ENCODE measurements at regions not wholly inside any gene's neighbourhood (a gene's known extent, or its start where the extent isn't known, plus 50 kb on each side); places are given as distances from the start of the nearest gene placed in this dataset.

GRCh38 chr7:47724335-47724982 lies 142.5 kb upstream of the TNS3 start:
- H3K27me3 ChIP-seq (ENCODE audit: control insufficient read depth, insufficient read depth, low read length, poor library complexity, severe bottlenecking) = no peaks in the 10 kb centered on the region
- peaks cover 21% of the 10 kb centered on the region for H3K4me1 ChIP-seq (ENCODE audit: control insufficient read depth, insufficient read depth, low read length)
- no peak overlapping the region for H3K27ac ChIP-seq (ENCODE audit: insufficient read depth, low read depth, low read length, poor library complexity, severe bottlenecking)
- no peaks in the 10 kb centered on the region for H3K9me3 ChIP-seq (ENCODE audit: control insufficient read depth, low read length)
- no peak overlapping the region for H3K4me3 ChIP-seq (ENCODE audit: insufficient read depth, low read depth, low read length)
- 57 to 58% methylated on average over 12 of the region's 12 CpGs for WGBS, 2 experiments
- H3K36me3 ChIP-seq (ENCODE audit: control insufficient read depth, insufficient read depth, low read length) = no peaks in the 10 kb centered on the region

DNA sequence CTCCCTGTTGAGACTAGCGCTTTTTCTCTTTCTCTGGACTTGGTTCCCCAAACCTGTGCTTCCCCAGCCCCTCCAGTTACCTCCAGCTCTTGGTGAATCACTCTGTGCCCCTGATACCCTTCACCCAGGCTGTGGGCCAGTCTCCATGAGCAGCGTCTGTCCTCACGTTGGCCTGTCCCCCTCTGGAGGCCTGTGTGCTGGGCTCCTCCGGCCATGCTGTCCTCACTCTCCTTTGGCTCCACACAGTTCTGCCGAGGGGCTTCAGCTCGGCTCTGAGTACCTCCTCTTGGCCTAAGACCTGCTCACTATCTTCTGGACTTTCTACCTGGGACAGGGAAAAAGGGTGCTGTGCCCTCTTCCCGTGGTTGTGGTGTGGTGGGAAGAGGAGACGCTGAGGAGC lies 140.2 kb upstream of the TNS3 start:
- Histone ChIP-seq H3K27me3 (ENCODE audit: control insufficient read depth, insufficient read depth, low read length, poor library complexity, severe bottlenecking) (no peaks in the 10 kb centered on the region), H3K4me1 (ENCODE audit: control insufficient read depth, insufficient read depth, low read length) (peaks cover 21% of the 10 kb centered on the region), H3K4me3 (ENCODE audit: insufficient read depth, low read depth, low read length) (no peak overlapping the region), H3K27ac (ENCODE audit: insufficient read depth, low read depth, low read length, poor library complexity, severe bottlenecking) (no peak overlapping the region), H3K36me3 (ENCODE audit: control insufficient read depth, insufficient read depth, low read length) (no peaks in the 10 kb centered on the region), H3K9me3 (ENCODE audit: control insufficient read depth, low read length) (no peaks in the 10 kb centered on the region)
- WGBS, 2 experiments = 92 to 94% methylated on average over 8 of the region's 8 CpGs

DNA sequence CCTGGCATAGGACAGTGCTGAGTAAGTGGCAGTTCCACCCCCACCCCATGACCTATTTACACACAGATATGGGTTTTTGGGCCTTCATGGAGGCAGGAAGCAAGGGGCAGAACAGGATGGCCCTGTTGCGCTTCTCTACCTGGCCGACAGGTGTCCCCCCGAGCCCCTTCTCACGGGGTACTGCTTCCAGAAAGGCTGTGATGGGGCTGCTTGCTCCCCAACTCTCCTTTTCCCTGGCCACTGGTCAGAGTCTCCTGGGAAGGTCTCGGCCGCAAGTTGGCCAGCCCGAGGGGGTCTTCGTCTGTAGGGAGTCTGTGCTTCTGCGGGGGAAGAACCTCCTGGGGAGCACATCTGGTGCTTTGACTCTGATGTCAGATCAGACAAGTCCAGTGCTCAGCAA lies 139.8 kb upstream of the TNS3 start:
- H3K9me3 ChIP-seq (ENCODE audit: control insufficient read depth, low read length) = no peaks in the 10 kb centered on the region
- no peak overlapping the region for H3K27ac ChIP-seq (ENCODE audit: insufficient read depth, low read depth, low read length, poor library complexity, severe bottlenecking)
- peaks cover 21% of the 10 kb centered on the region for H3K4me1 ChIP-seq (ENCODE audit: control insufficient read depth, insufficient read depth, low read length)
- WGBS, 2 experiments = 90 to 91% methylated on average over 9 of the region's 9 CpGs
- no peak overlapping the region for H3K4me3 ChIP-seq (ENCODE audit: insufficient read depth, low read depth, low read length)
- no peaks in the 10 kb centered on the region for H3K27me3 ChIP-seq (ENCODE audit: control insufficient read depth, insufficient read depth, low read length, poor library complexity, severe bottlenecking)
- H3K36me3 ChIP-seq (ENCODE audit: control insufficient read depth, insufficient read depth, low read length) = no peaks in the 10 kb centered on the region

DNA sequence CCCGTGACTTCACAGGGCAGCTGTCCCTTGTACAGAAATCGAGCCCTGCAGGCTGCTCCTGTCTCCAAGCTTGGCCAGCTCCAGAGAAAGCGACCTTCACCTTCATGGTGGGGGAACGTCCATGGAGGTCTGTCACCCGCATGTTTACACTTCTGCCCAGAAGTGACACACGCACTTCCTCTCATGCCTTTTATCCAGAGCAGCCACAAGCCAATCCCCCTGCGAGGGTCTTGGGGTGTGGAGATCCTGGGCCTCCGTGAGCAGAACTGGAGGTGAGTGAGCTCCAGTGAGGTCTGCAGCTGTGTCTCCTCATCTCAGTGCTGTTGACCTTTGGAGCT lies 139.0 kb upstream of the TNS3 start:
- Histone ChIP-seq H3K4me1 (ENCODE audit: control insufficient read depth, insufficient read depth, low read length) (peaks cover 20% of the 10 kb centered on the region), H3K4me3 (ENCODE audit: insufficient read depth, low read depth, low read length) (no peak overlapping the region), H3K27ac (ENCODE audit: insufficient read depth, low read depth, low read length, poor library complexity, severe bottlenecking) (no peak overlapping the region), H3K9me3 (ENCODE audit: control insufficient read depth, low read length) (no peaks in the 10 kb centered on the region), H3K36me3 (ENCODE audit: control insufficient read depth, insufficient read depth, low read length) (no peaks in the 10 kb centered on the region), H3K27me3 (ENCODE audit: control insufficient read depth, insufficient read depth, low read length, poor library complexity, severe bottlenecking) (no peaks in the 10 kb centered on the region)
- WGBS, 2 experiments = 92 to 98% methylated on average over 8 of the region's 8 CpGs

DNA sequence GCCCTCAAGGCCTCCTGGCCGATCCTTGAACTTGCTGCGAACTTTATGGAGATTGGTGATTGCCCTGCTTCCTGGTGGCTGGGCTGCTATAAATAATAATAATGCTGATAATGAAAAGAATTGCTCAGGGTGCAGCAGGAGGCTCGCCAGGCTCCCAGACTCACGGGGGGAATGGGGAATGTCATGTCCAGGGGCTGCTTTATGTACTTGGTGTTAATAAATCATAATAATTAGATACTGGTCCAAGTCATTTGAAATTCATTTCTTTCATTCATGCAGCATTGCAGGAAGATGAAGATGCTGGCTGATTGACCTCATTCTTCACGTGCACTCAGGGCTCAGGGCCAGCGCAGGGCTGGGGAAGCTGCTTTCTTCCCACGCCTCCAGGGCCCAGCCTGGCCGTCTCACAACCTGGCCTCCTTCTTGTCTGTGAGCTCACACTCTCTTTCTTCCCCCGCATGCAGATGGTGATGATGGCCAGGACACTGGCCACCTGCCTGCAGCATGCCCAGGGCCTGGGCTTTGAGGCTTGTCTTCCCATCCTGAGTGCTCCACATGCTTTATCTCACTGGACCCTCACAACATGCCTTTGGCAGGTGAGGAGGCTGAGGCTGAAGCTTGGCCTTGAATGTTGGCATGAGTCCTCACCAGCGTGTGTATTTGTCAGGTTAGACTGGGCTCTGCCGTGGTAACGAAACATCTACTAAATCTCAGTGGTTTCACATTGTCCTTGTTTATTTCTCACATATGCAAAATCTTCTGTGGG lies 138.4 kb upstream of the TNS3 start:
- Histone ChIP-seq H3K9me3 (ENCODE audit: control insufficient read depth, low read length) (no peaks in the 10 kb centered on the region), H3K4me3 (ENCODE audit: insufficient read depth, low read depth, low read length) (no peak overlapping the region), H3K27ac (ENCODE audit: insufficient read depth, low read depth, low read length, poor library complexity, severe bottlenecking) (no peak overlapping the region), H3K36me3 (ENCODE audit: control insufficient read depth, insufficient read depth, low read length) (no peaks in the 10 kb centered on the region), H3K4me1 (ENCODE audit: control insufficient read depth, insufficient read depth, low read length) (peaks cover 14% of the 10 kb centered on the region), H3K27me3 (ENCODE audit: control insufficient read depth, insufficient read depth, low read length, poor library complexity, severe bottlenecking) (no peaks in the 10 kb centered on the region)
- 76 to 79% methylated on average over 12 of the region's 12 CpGs for WGBS, 2 experiments

GRCh38 chr7:47719675-47720074 lies 137.8 kb upstream of the TNS3 start:
- no peaks in the 10 kb centered on the region for H3K27me3 ChIP-seq (ENCODE audit: control insufficient read depth, insufficient read depth, low read length, poor library complexity, severe bottlenecking)
- no peak overlapping the region for H3K4me3 ChIP-seq (ENCODE audit: insufficient read depth, low read depth, low read length)
- no peaks in the 10 kb centered on the region for H3K9me3 ChIP-seq (ENCODE audit: control insufficient read depth, low read length)
- 93 to 96% methylated on average over 7 of the region's 7 CpGs for WGBS, 2 experiments
- H3K4me1 ChIP-seq (ENCODE audit: control insufficient read depth, insufficient read depth, low read length) = peaks cover 8% of the 10 kb centered on the region
- H3K36me3 ChIP-seq (ENCODE audit: control insufficient read depth, insufficient read depth, low read length) = no peaks in the 10 kb centered on the region
- H3K27ac ChIP-seq (ENCODE audit: insufficient read depth, low read depth, low read length, poor library complexity, severe bottlenecking) = no peak overlapping the region

GRCh38 chr7:47715631-47716068 lies 133.7 kb upstream of the TNS3 start:
- Histone ChIP-seq H3K4me1 (ENCODE audit: control insufficient read depth, insufficient read depth, low read length) (no peaks in the 10 kb centered on the region), H3K27ac (ENCODE audit: insufficient read depth, low read depth, low read length, poor library complexity, severe bottlenecking) (no peak overlapping the region), H3K36me3 (ENCODE audit: control insufficient read depth, insufficient read depth, low read length) (no peaks in the 10 kb centered on the region), H3K9me3 (ENCODE audit: control insufficient read depth, low read length) (no peaks in the 10 kb centered on the region), H3K4me3 (ENCODE audit: insufficient read depth, low read depth, low read length) (no peak overlapping the region), H3K27me3 (ENCODE audit: control insufficient read depth, insufficient read depth, low read length, poor library complexity, severe bottlenecking) (no peaks in the 10 kb centered on the region)
- WGBS, 2 experiments = 91 to 95% methylated on average over 5 of the region's 5 CpGs

GRCh38 chr7:47714669-47715607 lies 133.0 kb upstream of the TNS3 start:
- WGBS, 2 experiments = 75 to 76% methylated on average over 5 of the region's 6 CpGs
- no peaks in the 10 kb centered on the region for H3K36me3 ChIP-seq (ENCODE audit: control insufficient read depth, insufficient read depth, low read length)
- no peaks in the 10 kb centered on the region for H3K4me1 ChIP-seq (ENCODE audit: control insufficient read depth, insufficient read depth, low read length)
- no peaks in the 10 kb centered on the region for H3K9me3 ChIP-seq (ENCODE audit: control insufficient read depth, low read length)
- no peaks in the 10 kb centered on the region for H3K27me3 ChIP-seq (ENCODE audit: control insufficient read depth, insufficient read depth, low read length, poor library complexity, severe bottlenecking)
- no peak overlapping the region for H3K27ac ChIP-seq (ENCODE audit: insufficient read depth, low read depth, low read length, poor library complexity, severe bottlenecking)
- H3K4me3 ChIP-seq (ENCODE audit: insufficient read depth, low read depth, low read length) = no peak overlapping the region

DNA sequence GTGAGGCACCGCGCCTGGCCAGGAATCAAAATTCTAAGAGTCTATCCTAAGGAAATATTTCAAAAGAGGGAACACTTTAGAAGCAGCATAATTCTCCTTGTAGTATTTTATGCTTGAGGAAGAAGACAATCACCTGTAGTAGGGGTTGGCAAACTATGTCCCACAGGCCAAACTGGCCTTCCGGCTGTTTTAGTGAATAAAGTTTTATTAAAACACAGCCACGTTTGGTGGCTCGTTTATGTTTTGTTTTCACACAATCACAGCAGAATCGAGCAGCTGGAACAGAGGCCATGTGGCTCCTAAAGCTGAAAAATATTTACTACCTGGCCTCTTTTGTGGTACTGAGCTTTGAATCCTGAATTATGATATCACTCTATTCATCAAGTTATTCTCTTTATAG lies 131.7 kb upstream of the TNS3 start:
- H3K36me3 ChIP-seq (ENCODE audit: control insufficient read depth, insufficient read depth, low read length) = no peaks in the 10 kb centered on the region
- no peaks in the 10 kb centered on the region for H3K27me3 ChIP-seq (ENCODE audit: control insufficient read depth, insufficient read depth, low read length, poor library complexity, severe bottlenecking)
- H3K4me1 ChIP-seq (ENCODE audit: control insufficient read depth, insufficient read depth, low read length) = no peaks in the 10 kb centered on the region
- WGBS, 2 experiments = 92 to 93% methylated on average over 6 of the region's 6 CpGs
- no peak overlapping the region for H3K4me3 ChIP-seq (ENCODE audit: insufficient read depth, low read depth, low read length)
- H3K9me3 ChIP-seq (ENCODE audit: control insufficient read depth, low read length) = no peaks in the 10 kb centered on the region
- H3K27ac ChIP-seq (ENCODE audit: insufficient read depth, low read depth, low read length, poor library complexity, severe bottlenecking) = no peak overlapping the region

DNA sequence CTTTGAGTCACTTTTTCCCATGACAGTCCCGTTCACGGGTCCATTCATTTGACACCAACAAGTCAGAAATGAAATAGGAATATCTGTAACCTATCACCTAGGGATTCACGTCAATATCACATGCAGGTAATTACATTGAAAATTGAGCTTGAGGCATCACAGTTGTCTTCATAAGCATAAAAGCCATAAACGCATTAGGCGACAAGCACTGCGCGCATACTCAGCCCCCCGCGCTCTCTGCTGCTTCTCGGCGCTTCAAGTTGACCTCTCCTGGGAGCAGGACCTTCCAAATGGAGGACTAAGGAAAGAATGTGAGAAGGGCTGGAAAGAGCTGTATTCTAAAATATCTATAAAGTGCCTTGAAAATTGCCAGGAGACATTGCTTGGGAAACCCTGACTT lies 130.5 kb upstream of the TNS3 start:
- H3K4me3 ChIP-seq (ENCODE audit: insufficient read depth, low read depth, low read length) = no peak overlapping the region
- no peaks in the 10 kb centered on the region for H3K36me3 ChIP-seq (ENCODE audit: control insufficient read depth, insufficient read depth, low read length)
- no peaks in the 10 kb centered on the region for H3K9me3 ChIP-seq (ENCODE audit: control insufficient read depth, low read length)
- no peaks in the 10 kb centered on the region for H3K27me3 ChIP-seq (ENCODE audit: control insufficient read depth, insufficient read depth, low read length, poor library complexity, severe bottlenecking)
- 95% methylated on average over 11 of the region's 11 CpGs for WGBS, 2 experiments
- H3K4me1 ChIP-seq (ENCODE audit: control insufficient read depth, insufficient read depth, low read length) = no peaks in the 10 kb centered on the region
- H3K27ac ChIP-seq (ENCODE audit: insufficient read depth, low read depth, low read length, poor library complexity, severe bottlenecking) = no peak overlapping the region

Data from ectodermal cell (in vitro differentiated cells).